ENCODE measurements at regions not wholly inside any gene's neighbourhood (a gene's known extent, or its start where the extent isn't known, plus 50 kb on each side); places are given as distances from the start of the nearest gene placed in this dataset.

DNA sequence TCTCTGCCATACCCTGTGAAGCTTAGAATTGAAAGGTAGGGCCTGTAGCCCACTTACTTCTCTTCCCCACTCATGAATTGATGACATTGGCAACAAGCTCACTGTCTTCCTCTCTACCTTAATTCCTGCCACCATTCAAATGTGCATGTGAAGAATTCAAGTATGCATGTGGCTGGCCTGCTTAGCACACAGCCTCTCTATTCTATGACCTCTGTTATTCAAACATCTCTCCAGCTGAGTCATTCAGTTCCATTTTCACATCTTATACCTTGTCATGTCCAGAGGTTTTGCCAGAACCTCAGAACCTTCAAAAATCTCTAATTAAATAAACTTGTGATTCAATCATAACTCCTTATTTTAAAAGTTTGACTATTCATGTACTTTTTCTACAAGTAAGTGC is 114.7 kb upstream of the MAN2A1 start:
- TF ChIP-seq, protein P1, sequence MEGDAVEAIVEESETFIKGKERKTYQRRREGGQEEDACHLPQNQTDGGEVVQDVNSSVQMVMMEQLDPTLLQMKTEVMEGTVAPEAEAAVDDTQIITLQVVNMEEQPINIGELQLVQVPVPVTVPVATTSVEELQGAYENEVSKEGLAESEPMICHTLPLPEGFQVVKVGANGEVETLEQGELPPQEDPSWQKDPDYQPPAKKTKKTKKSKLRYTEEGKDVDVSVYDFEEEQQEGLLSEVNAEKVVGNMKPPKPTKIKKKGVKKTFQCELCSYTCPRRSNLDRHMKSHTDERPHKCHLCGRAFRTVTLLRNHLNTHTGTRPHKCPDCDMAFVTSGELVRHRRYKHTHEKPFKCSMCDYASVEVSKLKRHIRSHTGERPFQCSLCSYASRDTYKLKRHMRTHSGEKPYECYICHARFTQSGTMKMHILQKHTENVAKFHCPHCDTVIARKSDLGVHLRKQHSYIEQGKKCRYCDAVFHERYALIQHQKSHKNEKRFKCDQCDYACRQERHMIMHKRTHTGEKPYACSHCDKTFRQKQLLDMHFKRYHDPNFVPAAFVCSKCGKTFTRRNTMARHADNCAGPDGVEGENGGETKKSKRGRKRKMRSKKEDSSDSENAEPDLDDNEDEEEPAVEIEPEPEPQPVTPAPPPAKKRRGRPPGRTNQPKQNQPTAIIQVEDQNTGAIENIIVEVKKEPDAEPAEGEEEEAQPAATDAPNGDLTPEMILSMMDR (IDR thresholded peaks at IDR 0.05; ENCODE audit: borderline replicate concordance, extremely low read depth, low read length, poor library complexity, severe bottlenecking): no peak
- TF ChIP-seq EZH2 (IDR thresholded peaks at IDR 0.05; ENCODE audit: borderline replicate concordance, low read depth, low read length, severe bottlenecking): no peak

All from DND-41 (cell line).